Right ventricle myocardium superior (tissue), 1 donor: ENCODE measurements at regions not wholly inside any gene's neighbourhood (a gene's known extent, or its start where the extent isn't known, plus 50 kb on each side); places are given as distances from the start of the nearest gene placed in this dataset.

ENCODE experiments used
- ATAC-seq: fragments of 200-7000 bp; cut with Tn5 transposase; one replicate; pipeline ENCODE4 v1.9.1; 2020; ENCODE audit warnings: mild to moderate bottlenecking; ENCODE audit not compliant: poor library complexity
- DNase-seq: peaks from one replicate; pipeline ENCODE4 v3.0.0-alpha.2; 2020
- intact Hi-C: fragments of 100-400 bp; cut with DNase I; formaldehyde crosslinking; loops from one replicate; pipeline ENCODE4 v1.11.2; 2022
- donor health status: DM: no; HTN: yes; CAD: no; lungs with severe emphysema.

DNA sequence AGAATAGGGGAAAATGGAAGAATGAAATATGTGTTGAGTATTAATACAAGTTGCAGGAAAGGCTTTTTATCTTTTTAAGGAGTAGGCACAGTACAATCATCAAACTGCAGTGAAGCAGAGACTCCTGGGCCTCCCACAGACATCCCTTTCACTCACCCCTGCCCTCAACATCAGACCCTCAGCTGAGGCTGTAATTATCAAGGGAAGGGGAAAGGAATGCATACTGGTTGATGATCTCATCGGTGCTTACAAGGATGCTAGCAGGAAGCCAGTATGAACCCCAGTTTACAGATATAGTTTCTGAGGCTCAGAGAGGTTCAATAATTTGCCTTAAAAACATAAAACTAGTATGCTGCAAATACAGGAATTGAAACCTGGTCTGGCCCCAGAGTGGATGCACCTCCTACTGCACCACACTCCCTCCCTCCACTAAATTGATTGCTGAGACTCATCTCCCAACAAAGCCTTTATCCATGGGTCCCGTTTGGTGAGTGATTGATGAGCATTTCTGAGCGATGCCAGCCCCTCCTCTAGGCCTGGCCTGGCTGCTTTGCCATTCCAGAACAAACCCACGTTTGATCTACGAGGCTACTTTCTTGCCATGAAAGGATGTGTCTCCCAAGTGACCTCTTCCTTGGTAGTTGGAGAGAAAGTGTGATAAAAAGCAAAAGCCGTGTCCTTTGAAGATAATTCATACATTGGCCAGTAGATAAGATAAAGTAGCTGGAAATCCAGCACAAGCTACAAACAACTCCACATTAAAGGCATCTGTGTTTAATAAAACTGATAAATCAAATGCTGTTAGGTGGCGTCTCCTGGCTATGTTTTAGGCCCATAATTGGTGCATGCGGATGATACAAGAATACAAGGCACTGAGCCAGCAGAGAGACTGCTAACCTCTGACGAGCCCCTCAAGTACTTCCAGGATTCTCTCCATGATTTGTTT is 233.9 kb upstream of the CAMK1G start:
- ATAC-seq (no peak), DNase-seq (no peak)
- intact Hi-C loops, result no loop called here

- intact Hi-C loops, result no loop called here
- ATAC-seq, result no peak
- DNase-seq, result no peak
Measured at GRCh38 chr1:209353053-209353452, 230.5 kb upstream of the CAMK1G start.

- intact Hi-C loops, result no loop called here
- DNase-seq, result peak; percentile 73
- ATAC-seq, result peak; percentile 92
Measured at GRCh38 chr1:209354111-209354839, 229.2 kb upstream of the CAMK1G start.

- ATAC-seq, result no peak
- DNase-seq, result no peak
- intact Hi-C loops, result no loop called here
Measured at GRCh38 chr1:209354840-209355165, 228.7 kb upstream of the CAMK1G start.

DNA sequence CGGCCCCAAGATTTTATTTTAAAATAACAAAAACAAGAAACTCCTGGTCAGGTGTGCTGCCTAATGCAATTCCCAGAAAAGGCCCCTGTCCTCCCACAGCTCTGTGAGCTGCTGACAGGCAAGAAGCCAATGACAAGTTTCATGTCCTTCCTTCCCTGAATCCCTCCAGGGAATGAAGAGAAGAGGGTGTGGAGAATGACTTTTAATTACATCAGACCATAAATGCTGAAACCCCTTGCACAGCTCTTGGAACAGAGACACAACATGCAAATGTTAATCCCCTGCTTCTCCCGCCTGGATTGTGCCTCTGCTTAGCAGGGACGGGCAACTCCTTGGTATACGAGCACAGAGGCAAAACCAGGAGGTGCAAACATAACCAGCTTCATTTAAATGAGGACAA is 228.1 kb upstream of the CAMK1G start:
- intact Hi-C loops, result no loop called here
- ATAC-seq, result no peak
- DNase-seq, result no peak

DNA sequence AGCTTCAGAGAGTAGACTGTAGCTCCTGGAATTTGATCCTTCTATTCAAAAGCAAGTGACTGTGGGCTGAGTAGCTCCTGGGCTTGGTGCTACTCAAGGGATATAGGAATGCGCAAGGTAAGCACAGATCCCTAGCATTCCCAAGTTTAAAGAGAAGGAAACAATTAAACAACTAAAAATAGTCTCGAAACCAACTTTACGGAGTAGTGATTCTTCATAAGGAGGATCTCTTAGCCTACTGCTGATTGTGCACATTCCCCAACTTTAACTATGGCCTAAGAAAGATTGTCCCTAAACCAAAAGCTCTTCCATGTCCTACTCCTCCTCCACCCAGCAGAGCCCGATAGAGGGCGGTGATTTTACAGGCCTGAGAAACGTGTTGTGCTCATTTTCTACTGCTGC is 226.5 kb upstream of the CAMK1G start:
- intact Hi-C loops, result no loop called here
- ATAC-seq (no peak), DNase-seq (no peak)

- DNase-seq (no peak), ATAC-seq (no peak)
- intact Hi-C loops, result no loop called here
Measured at GRCh38 chr1:209363112-209363511, 220.4 kb upstream of the CAMK1G start.

DNA sequence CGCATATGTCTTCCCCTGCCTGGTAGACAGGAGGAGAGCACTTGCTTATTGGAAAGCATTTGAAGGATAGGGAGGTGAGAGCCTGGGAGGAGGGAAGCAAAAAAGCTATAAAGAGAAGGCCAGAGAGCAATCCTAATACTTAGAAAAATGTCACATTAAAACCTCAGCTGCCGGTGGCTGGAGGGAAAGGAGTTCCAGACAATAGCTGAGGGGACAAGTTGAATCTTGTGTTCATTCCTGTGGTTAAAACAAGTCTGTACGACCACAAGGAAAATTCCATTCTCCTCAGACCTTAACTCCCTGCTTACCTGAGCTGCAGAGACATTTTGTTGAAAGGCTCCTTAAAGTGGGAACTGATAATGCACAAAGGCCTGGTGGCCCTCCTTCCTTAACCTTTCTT is 218.8 kb upstream of the CAMK1G start:
- intact Hi-C loops, result no loop called here
- DNase-seq (no peak), ATAC-seq (no peak)

DNA sequence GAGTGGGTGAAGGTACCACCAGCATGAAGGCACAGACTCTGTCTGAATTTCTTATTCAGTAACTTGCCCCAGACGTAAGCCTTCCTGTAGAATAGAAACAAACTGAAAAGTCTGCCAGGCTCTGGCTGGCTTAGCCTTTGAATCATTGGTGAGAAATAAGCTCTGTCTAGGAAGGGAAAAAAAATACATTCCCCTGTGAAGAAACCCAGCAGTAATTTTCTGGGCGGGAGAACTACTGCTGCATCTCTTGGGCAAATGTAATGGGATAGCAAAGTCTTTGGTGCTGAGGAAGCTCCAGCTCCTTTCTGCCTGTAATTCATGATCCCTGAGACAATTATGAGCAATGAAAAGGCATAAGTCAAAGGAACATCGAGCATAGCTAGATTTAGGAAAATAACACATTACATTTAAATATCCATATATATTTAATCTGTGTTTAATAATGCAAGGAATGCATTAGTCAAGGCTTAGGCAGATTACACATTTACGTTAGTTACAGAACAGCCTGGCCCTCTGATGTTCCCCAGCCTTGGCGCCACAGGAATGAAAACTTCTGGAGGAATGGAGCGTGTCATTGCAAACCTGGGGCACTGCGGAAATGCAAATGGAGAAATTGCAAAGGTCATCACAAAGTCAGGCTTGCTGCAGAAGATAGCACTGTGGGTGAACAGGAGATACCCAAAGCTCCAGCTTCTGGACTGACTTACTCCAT is 216.3 kb upstream of the CAMK1G start:
- intact Hi-C loops, result no loop called here
- no peak for ATAC-seq
- no peak for DNase-seq

DNA sequence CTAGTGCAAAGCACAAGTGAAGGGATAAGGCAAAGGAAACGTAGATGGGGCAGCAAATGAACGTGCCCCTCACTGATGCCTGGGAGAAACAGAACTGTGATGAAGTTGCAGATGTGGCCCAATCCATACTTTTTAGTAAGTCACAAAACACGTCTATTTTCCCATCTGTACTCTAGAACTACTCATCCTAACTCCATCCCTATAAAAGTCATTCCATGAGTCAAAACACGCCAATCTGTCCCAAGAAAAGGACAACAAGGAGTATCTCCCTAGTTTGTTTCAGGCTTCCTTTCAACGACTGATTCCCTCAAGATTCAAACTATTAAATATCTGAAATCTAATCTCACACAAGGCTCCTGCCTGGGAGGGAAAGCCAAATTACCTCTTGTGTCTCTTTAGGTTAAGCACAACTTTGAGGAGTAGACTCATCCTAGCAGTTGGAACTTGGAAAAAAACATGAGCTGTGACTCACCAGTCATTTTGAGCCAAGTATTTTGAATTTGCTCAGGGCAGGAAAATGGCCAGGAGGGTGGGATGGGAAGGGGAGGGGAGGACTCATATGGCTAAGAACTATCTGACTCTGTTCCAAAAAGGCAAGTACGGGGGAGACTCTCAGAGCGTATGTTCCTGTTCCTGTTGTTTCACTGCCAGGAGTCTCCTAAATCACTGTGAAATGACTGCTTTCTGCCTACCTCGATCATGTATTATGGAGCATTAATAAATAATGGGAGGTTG is 214.5 kb upstream of the CAMK1G start:
- DNase-seq (no peak), ATAC-seq (peak; percentile 85)
- intact Hi-C loops, result no loop called here

DNA sequence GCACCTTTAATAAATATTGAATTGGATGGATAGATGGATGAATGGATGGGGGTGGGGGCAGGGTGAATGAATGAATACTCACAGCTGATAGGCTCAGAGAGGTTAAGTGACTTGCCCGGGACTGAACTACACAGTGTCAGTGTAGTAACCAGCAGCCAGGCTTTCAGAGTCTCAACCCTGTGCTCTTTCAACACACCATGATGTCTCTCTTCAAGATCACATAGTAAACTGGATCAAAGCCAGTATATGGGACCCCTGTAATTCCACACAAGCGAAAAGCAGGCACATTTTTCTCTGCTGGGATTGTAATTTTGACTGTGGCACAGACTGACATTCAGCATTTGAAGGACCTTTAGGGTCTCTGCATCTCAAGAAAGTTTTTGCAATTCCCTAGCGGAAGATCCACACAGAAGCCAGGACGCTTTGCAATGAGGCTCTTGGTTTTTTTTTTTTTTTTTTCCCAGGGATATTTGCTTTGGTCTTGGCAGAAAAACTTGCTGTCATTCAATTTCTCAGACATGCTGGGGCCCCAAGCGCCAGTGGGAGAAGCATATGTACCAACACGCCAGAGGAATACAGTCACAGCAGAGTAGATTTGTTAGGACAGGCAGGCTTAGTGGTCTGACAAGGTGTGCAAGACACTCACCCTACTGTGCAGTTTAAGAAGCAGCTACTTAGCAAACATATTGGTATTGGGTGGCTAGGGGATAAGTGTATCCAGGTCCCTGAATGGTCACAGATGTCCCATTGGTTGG is 213.1 kb upstream of the CAMK1G start:
- DNase-seq (no peak), ATAC-seq (no peak)
- intact Hi-C loops, result no loop called here

- ATAC-seq (no peak), DNase-seq (no peak)
- intact Hi-C loops, result no loop called here
Measured at GRCh38 chr1:209375097-209375496, 208.4 kb upstream of the CAMK1G start.

DNA sequence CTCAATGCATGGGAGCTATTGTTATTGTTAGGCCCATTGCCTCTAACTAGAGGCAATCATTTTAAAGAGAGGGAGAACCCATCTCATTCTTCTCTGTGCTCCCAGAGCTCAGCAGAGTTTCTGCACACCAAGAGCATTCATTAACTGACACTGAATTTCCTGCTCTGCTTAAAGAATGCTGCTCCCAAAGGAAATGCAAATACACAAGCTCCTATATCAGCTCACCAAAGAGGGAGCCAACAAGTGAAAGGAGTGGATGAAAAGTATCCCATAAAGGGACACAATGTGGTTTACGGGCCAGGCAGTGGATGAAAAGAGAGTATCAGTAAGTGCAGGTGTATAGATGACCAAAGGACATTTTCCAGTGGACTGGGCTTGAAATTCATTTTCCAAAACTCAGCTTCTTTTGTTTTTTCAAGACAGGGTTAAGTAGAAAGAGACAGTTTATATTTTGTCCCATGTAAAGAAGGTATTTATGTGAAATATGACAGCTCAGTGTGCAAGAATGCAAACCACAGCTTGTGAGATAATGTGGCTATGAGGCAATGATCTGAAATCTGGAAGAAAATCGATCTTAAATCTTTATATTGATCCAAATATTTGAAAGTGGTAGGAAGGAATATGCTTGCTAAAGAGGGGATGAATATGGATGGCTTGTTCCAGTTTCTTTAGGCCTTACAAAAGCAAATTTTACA is 207.7 kb upstream of the CAMK1G start:
- DNase-seq (no peak), ATAC-seq (no peak)
- intact Hi-C loops, result no loop called here

DNA sequence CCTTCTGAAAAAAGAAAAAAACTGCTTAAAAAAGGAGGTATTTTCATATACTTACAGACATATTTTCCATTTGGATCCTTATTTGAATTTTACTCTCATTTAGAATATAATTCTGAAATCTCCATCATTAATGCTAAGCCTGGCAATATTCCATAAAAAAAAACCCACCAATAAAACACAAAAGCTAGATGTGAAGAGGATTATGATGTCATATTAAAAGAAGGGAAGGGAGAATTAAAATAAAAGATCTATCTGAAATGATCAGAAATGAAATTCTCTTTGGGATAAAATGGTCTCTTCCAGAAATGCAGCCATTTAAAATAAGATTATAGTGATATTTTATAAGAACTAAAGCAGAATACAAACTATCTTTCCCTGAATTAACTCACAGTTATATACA is 206.7 kb upstream of the CAMK1G start:
- DNase-seq, result no peak
- intact Hi-C loops, result no loop called here
- ATAC-seq, result no peak

DNA sequence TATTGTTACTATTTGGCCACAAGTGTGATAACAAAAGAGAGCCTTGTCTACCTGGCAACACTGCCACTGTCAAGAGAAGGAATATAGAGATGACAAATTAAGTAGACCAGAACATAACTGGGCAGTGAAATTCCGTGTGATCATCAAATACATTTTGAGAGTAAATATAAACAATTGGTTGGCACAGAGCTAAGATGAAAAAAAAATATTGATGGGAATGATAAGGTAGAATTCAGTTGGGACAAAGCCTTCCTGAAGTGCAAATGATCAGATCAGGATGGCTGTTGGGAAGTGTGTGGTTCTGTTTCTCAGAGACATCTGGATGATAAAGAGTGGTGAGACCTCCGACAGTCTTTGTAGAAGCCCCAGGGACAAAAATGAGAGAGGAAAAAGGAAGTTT is 205.5 kb upstream of the CAMK1G start:
- no peak for DNase-seq
- intact Hi-C loops, result no loop called here
- no peak for ATAC-seq

DNA sequence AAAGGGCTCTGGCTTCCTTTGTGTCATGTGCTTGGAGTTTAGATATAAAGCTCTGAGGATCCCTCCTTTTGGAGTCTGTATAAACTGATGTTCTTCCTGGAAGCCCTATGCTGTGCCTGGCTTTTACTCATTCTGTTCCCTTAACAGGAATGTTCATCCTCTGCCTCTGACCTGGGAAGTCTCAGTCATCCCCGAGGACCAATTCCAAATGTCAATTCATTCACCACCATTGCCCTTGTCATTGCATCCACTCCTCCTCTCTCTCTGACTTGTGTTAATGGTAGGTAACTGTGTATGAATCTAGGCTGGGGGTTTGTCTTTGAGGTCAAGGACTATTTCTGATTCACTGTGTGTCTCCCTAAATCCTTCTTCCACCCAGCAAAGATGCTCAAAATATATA is 204.2 kb upstream of the CAMK1G start:
- intact Hi-C loops, result no loop called here
- ATAC-seq (no peak), DNase-seq (no peak)

DNA sequence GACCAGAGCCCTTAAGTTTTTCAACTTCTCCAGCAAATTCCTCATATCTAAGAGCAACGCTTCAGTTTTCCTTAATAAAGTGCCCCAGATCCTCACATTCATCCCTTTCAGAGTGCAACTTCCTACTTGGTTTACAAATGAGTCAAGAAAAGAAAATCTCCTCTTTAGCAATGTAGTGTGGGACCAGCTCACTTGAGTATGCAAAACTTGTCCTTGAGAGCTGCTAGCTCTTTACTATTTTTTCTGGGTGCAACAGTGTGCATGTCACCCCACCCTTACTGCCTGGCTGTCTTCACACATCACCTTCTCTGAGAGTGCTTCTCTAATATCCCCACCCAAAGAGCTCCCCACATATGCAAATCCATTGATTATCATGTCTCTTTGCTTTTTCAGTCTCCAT is 203.1 kb upstream of the CAMK1G start:
- ATAC-seq (no peak), DNase-seq (no peak)
- intact Hi-C loops, result no loop called here
